HFF-Myc (cell line): ENCODE measurements at regions not wholly inside any gene's neighbourhood (a gene's known extent, or its start where the extent isn't known, plus 50 kb on each side); places are given as distances from the start of the nearest gene placed in this dataset.
"Not testable (repeated sequence)": the region's sequence is repeated elsewhere in the genome, so short reads cannot be mapped to it uniquely, and the experiment has no call there.

Source experiments
- DNase-seq: peaks from one replicate; pipeline ENCODE4 v3.0.0-alpha.2; 2011; ENCODE audit warnings: low read depth; ENCODE audit errors: extremely low read depth
- H3K4me3 ChIP-seq: replicated peaks from 2 replicates; pipeline ENCODE4 v1.5.1; 2011; ENCODE audit warnings: low read depth, mild to moderate bottlenecking, control low read depth, low read length
- TF ChIP-seq, protein P1 (sequence below): IDR thresholded peaks from 2 replicates; pipeline ENCODE4 v1.5.1; 2012; ENCODE audit warnings: mild to moderate bottlenecking, low read depth, low read length, control low read depth; ENCODE audit errors: missing control alignments

DNA sequence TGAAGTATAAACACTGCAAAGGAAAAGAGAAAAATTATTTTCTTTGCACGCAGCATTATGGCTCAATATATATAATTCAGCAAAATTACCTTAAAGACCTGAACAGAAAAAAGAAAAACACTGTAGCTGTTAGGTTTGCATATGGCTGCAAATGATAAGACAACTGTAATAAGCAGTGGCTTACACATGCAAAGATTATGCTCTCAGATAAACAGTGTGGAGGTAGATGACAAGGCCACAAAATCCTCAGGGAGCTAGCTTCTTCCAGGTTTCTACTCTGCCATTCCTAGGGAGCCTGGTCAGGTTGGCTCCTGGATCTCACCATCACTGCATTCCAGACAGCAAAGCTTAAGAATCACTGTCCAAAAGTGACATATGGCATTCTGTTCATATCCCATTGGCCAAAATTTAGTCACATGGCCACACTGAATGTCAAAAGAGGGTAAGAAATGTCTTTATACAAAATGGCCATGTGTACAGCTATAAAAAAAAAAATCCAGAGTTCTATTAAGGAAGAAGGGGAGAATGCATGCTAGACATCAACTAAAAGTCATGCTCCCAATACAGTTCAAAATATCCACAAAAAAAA, 195.2 kb upstream of the SLC7A11 start:
- H3K4me3 ChIP-seq, result no peak overlapping the region
- TF ChIP-seq, protein P1, sequence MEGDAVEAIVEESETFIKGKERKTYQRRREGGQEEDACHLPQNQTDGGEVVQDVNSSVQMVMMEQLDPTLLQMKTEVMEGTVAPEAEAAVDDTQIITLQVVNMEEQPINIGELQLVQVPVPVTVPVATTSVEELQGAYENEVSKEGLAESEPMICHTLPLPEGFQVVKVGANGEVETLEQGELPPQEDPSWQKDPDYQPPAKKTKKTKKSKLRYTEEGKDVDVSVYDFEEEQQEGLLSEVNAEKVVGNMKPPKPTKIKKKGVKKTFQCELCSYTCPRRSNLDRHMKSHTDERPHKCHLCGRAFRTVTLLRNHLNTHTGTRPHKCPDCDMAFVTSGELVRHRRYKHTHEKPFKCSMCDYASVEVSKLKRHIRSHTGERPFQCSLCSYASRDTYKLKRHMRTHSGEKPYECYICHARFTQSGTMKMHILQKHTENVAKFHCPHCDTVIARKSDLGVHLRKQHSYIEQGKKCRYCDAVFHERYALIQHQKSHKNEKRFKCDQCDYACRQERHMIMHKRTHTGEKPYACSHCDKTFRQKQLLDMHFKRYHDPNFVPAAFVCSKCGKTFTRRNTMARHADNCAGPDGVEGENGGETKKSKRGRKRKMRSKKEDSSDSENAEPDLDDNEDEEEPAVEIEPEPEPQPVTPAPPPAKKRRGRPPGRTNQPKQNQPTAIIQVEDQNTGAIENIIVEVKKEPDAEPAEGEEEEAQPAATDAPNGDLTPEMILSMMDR, result no peak
- DNase-seq, result no peak

DNA sequence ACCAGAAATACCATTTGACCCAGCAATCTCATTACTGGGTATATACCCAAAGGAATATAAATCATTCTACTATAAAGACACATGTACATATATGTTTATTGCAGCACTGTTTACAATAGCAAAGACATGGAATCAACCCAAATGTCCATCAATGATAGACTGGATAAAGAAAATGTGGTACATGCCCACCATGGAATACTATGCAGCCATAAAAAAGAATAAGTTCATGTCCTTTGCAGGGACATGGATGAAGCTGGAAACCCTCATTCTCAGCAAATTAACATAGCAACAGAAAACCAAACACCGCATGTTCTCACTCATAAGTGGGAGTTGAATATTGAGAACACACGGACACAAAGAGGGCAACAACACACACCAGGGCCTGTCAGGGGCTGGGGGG, 193.6 kb upstream of the SLC7A11 start:
- DNase-seq, H3K4me3 ChIP-seq: not testable (repeated sequence)

DNA sequence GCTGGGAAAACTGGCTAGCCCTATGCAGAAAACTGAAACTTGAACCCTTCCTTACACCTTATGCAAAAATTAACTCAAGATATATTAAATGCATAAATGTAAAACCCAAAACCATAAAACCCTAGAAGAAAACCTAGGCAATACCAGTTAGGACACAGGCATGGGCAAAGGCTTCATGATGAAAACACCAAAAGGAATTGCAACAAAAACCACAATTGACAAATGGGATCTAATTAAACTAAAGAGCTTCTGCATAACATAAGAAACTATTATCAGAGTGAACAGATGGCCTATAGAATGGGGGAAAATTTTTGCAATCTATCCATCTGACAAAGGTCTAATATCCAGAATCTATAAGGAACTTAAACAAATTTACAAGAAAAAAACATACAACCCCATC, 192.9 kb upstream of the SLC7A11 start:
- H3K4me3 ChIP-seq, DNase-seq: not testable (repeated sequence)

DNA sequence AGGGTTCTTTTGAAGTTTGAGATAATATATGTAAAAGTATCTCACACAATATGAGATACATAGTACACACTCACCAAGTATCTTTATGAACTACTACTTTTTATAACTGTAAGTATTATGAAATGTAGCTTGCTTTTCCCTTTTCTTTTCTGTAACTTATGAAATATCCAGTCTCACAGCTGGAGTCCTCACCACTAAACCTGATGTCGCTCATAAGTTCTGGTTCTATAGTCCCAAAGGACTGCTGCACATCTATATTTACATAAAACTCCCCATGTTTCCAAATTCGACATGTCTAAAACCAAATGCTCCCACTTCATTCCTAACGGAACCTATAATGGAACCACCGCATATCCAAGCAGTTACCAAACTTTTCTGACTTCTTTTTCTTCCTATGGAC, 186.5 kb upstream of the SLC7A11 start:
- H3K4me3 ChIP-seq, result no peak overlapping the region
- DNase-seq, result no peak
- TF ChIP-seq, protein P1, result no peak

DNA sequence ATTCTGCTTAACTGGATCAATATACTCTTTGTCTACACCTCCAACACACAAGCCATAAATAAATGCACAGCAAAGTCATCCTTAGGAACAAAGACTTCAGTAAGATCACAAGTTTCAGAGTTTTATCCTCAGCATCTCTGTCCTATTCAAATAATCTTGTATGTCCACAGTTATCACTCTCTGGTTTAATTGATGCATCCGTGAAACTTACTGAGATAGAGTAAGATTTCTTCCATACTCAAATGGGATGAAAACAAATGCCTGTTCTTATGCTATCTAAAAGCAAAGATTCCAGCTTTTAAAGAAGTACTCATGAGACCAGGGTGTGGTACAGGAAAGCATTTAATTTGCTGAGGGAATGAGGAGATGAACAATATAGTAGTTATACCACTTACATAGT, 184.6 kb upstream of the SLC7A11 start:
- no peak for DNase-seq
- TF ChIP-seq, protein P1, result no peak
- H3K4me3 ChIP-seq, result no peak overlapping the region

DNA sequence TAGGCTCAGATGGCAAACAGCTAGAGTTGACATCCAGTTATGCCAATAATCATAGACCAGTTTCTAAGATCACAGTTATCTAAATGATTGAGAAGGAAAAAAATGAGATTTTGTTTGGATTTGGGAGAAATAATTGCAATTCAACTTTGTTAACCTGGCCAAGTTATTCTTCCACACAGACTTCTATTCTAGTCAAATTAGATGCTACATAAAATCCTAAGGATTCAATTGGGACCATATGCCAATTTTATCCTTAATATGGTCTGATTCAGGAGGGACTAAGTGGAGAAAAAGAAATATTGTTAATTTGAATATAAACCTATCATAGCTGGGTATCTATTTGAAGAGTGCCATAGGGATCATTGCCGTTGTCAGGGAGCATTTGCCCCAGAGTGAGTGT, 178.3 kb upstream of the SLC7A11 start:
- H3K4me3 ChIP-seq, result no peak overlapping the region
- TF ChIP-seq, protein P1, result no peak
- DNase-seq, result no peak

DNA sequence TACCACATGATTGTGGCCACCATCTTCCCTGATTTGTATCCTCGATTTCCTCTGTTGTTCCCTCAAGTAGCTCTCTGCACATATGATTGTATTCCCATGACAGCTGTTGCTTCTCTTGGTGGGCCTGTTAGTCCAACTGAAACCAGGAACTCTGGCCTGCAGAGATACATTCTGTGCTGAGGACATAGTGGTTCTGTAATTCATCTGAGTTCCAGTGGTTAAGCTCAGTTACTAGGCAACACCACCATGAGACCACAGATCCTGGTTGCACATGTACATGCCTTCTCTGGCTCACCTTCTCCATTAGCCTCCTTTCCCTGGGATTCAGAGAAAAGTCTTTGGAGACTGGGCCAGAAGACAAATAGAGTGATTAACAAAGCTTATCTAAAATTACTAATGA, 172.1 kb upstream of the SLC7A11 start:
- TF ChIP-seq, protein P1, result no peak
- no peak overlapping the region for H3K4me3 ChIP-seq
- DNase-seq, result no peak

DNA sequence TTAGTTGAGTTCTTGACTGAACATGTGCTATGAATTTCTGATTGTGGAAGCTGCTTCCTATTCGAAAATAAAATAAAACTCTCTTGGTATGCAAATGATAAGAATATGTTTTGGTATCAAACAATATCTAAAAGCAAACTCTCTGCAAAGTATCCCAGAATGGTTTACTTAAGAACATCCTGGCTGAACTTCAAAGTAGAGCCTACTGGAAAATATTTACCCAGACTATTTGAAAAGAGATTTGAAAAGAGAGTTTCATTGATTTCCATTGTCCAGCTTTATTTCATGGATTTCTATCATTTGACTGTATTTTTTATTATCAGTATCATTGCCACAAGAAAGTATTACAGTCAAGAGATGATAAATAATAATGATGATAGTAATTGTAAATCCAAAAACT, 171.1 kb upstream of the SLC7A11 start:
- TF ChIP-seq, protein P1, result no peak
- H3K4me3 ChIP-seq, result no peak overlapping the region
- DNase-seq, result no peak
